GM13976 (cell line): ENCODE measurements at regions not wholly inside any gene's neighbourhood (a gene's known extent, or its start where the extent isn't known, plus 50 kb on each side); places are given as distances from the start of the nearest gene placed in this dataset.

ENCODE experiments used
- DNase-seq: peaks from one replicate; pipeline ENCODE4 v3.0.0; 2012; ENCODE audit warnings: low spot score
- in situ Hi-C: fragments of 300-500 bp; cut with MboI; formaldehyde crosslinking; loops from one replicate; pipeline ENCODE4 v1.12.0; 2022; ENCODE audit warnings: low sequenced_read_pairs, mixed read lengths, inconsistent platforms; ENCODE audit not compliant: unreplicated experiment
- TF ChIP-seq, protein P1 (sequence below): IDR thresholded peaks from 2 replicates; pipeline ENCODE4 v1.5.1; 2012; ENCODE audit warnings: borderline replicate concordance, mild to moderate bottlenecking; ENCODE audit not compliant: insufficient read depth; ENCODE audit errors: extremely low read depth, missing control alignments, control extremely low read depth

DNA sequence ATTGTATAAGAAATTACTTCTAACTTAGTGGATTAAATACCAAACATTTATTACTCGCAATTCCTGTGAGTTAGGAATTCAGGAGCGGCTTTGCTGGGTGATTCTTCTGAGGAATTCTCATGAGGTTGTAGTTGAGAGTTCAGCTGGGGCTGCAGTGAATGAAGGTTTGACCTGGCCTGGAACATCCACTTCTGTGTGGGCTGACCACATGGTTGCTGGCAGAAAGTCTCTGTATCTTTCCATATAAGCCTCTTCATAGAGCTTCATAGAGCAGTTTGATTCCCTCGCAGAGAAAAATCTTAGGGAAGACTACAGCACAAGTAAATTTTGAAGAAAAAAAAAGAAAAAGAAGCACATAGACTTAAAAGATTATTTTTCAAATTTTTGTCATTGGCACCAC is 339.7 kb upstream of the NWD2 start:
- DNase-seq, result no peak
- in situ Hi-C loops, result no loop called here
- TF ChIP-seq, protein P1, sequence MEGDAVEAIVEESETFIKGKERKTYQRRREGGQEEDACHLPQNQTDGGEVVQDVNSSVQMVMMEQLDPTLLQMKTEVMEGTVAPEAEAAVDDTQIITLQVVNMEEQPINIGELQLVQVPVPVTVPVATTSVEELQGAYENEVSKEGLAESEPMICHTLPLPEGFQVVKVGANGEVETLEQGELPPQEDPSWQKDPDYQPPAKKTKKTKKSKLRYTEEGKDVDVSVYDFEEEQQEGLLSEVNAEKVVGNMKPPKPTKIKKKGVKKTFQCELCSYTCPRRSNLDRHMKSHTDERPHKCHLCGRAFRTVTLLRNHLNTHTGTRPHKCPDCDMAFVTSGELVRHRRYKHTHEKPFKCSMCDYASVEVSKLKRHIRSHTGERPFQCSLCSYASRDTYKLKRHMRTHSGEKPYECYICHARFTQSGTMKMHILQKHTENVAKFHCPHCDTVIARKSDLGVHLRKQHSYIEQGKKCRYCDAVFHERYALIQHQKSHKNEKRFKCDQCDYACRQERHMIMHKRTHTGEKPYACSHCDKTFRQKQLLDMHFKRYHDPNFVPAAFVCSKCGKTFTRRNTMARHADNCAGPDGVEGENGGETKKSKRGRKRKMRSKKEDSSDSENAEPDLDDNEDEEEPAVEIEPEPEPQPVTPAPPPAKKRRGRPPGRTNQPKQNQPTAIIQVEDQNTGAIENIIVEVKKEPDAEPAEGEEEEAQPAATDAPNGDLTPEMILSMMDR, result no peak

DNA sequence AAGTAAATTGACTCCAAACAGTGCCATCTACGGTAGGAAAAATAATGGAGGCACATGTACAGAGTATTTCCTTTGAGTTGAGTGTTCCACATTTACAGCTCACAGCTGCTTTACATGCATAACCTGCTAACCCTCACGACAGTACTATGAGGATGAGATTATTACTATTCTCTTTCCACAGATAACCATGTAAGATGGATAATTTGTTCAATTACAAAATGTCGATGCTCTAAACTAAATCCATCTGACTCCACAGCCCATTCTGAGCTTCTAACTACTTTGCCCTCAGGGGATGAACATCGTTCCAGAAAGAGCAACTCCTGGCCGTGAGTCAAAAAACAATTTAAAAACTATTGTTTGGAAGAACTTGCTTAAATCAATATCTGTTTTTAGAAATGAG is 330.4 kb upstream of the NWD2 start:
- DNase-seq, result no peak

DNA sequence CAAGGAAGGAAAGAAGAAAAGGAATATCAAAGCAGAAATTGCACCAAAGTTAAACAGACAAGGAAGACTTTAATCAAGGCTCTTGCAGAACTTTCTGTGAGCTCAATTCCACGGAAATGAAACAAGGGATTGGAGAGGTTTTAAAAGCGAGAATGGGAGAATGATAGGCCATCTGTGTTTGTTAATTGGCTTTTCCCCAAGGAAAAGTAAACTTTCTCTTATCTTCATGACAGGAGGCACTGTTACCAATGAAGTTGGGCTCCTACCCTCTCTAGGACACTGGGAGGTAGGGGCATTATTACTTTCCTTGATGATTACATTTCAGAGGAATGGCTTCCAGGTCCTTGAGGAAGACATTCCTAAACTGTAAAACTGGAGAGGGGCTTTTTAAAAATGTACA is 328.8 kb upstream of the NWD2 start:
- DNase-seq, result no peak
- in situ Hi-C loops, result no loop called here
- TF ChIP-seq, protein P1, result no peak

More for the DNA sequence above, 330.4 kb upstream of the NWD2 start:
- TF ChIP-seq, protein P1, result no peak
- in situ Hi-C loops, result no loop called here

DNA sequence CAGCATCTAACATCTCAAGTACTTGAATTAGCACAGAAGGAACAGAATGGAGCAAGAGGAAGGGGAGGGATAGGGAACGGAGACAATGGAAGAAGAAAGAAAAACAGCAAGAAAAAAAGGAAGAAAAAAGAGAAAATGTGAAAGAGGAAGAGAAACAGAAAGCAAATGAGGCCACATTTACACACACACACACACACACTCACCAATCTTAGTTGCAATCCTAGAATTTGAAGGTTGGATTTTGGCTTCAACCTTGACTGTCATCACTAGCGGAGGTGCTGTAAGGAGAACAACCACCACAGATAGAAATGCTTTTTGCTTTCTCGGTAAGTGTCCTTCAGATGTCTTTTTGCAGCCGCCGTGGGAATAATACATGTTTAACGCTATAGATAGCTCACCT is 327.1 kb upstream of the NWD2 start:
- no peak for DNase-seq
- TF ChIP-seq, protein P1, result no peak
- in situ Hi-C loops, result no loop called here

DNA sequence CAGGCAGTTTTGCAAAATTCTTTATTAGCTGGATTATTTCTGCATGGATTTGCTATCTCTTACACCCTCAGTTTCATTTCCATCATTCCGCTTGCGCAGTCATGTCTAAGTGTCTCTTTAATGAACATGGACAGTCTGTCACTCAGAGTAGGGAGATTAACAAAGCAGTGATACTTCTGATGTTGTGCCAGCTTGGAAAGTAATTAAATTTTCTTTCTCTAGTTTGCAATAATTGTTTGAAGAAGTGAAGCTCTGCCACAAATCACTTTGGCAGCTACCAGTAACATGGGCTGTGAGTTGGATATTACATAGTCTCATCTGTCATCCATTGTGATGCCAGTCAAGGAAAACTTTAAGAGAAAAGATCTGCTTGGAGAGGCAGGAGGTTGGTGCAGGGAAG is 324.8 kb upstream of the NWD2 start:
- DNase-seq, result no peak
- in situ Hi-C loops, result no loop called here
- TF ChIP-seq, protein P1, result no peak

DNA sequence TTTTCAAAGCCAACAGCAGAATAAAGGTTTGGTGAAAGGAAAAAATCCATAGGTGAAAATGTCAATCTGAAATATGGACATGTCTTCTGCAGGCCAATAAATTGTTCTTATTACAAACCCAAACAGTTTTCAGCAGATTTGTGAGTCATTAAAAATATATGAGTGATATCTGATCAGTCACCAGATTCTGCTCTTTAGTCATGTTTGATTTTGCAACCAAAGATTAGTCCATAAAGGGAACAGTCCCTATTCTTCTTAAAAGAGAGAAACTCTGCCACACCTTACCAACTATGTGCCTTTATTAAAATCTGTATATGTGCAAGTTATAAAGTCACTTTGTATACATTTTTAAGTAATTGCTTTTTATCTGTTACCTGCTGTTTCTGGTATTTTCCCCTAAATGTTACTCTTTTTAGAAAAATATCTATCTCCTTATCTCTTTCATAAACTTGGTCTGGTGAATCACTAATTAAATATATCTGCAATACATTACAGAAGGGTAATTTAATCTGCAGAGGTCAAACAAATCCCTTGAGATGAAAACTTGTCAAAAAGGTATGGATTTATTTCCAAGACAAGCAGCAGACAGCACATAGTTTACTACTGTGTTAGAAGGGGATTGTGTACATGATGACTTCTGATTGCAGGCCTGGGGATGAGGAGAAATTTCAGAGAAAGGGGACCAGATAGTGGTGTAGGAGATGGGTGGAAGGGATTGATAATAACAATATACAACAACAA is 322.9 kb upstream of the NWD2 start:
- in situ Hi-C loops, result no loop called here
- DNase-seq, result no peak
- TF ChIP-seq, protein P1, result no peak
